ENCODE measurements at regions not wholly inside any gene's neighbourhood (a gene's known extent, or its start where the extent isn't known, plus 50 kb on each side); places are given as distances from the start of the nearest gene placed in this dataset.

- no peak for DNase-seq
These were observed 426.1 kb upstream of the FAM98A start for GRCh38 chr2:34025196-34025595.

GRCh38 chr2:34012715-34013302 lies 413.7 kb upstream of the FAM98A start:
- peak; percentile 89 for DNase-seq

GRCh38 chr2:34011684-34012083 lies 412.6 kb upstream of the FAM98A start:
- no peak for DNase-seq

- DNase-seq = peak; percentile 74
These were observed 406.8 kb upstream of the FAM98A start for GRCh38 chr2:34005901-34006300.

GRCh38 chr2:34004936-34005335 lies 405.8 kb upstream of the FAM98A start:
- DNase-seq = peak; percentile 91

GRCh38 chr2:34003795-34004194 lies 404.7 kb upstream of the FAM98A start:
- DNase-seq = peak; percentile 60

- peak; percentile 64 for DNase-seq
These were observed 402.5 kb upstream of the FAM98A start for GRCh38 chr2:34001557-34001956.

- DNase-seq = peak; percentile 79
These were observed 385.0 kb upstream of the FAM98A start for GRCh38 chr2:33984131-33984530.

GRCh38 chr2:33978471-33978870 lies 379.4 kb upstream of the FAM98A start:
- DNase-seq = no peak

GRCh38 chr2:33975498-33975897 lies 376.4 kb upstream of the FAM98A start:
- no peak for DNase-seq

- DNase-seq = no peak
These were observed 368.0 kb upstream of the FAM98A start for GRCh38 chr2:33967103-33967502.

GRCh38 chr2:33958591-33958990 lies 359.5 kb upstream of the FAM98A start:
- DNase-seq = no peak

- no peak for DNase-seq
These were observed 350.3 kb upstream of the FAM98A start for GRCh38 chr2:33949371-33949770.

- DNase-seq = no peak
These were observed 347.1 kb upstream of the FAM98A start for GRCh38 chr2:33946193-33946592.

- no peak for DNase-seq
These were observed 334.1 kb upstream of the FAM98A start for GRCh38 chr2:33933203-33933602.

GRCh38 chr2:33931164-33931563 lies 332.1 kb upstream of the FAM98A start:
- no peak for DNase-seq

GRCh38 chr2:33929467-33929866 lies 330.4 kb upstream of the FAM98A start:
- DNase-seq = no peak

GRCh38 chr2:33927756-33928155 lies 328.7 kb upstream of the FAM98A start:
- no peak for DNase-seq

GRCh38 chr2:33925311-33925710 lies 326.2 kb upstream of the FAM98A start:
- DNase-seq = no peak

GRCh38 chr2:33924586-33925169 lies 325.6 kb upstream of the FAM98A start:
- no peak for DNase-seq

GRCh38 chr2:33917252-33917651 lies 318.2 kb upstream of the FAM98A start:
- DNase-seq = no peak

- no peak for DNase-seq
These were observed 314.0 kb upstream of the FAM98A start for GRCh38 chr2:33913071-33913616.

GRCh38 chr2:33911327-33911726 lies 312.2 kb upstream of the FAM98A start:
- DNase-seq = no peak

GRCh38 chr2:33909945-33910695 lies 311.0 kb upstream of the FAM98A start:
- DNase-seq = no peak
